H1 (cell line): ENCODE measurements at regions not wholly inside any gene's neighbourhood (a gene's known extent, or its start where the extent isn't known, plus 50 kb on each side); places are given as distances from the start of the nearest gene placed in this dataset.

ENCODE experiments used
- CTCF ChIA-PET: fragments of 300-600 bp; sonication (Branson Sonifier 250); formaldehyde crosslinking; loops from one replicate; lab custom pipeline; 2021; ENCODE audit not compliant: partially characterized antibody; lab: Charles Lee
- POLR2A ChIA-PET: fragments of 300-600 bp; sonication (Branson Sonifier 250); formaldehyde crosslinking; loops from one replicate; lab custom pipeline; 2021; ENCODE audit warnings: inconsistent platforms; ENCODE audit not compliant: partially characterized antibody; lab: Charles Lee
- DNase-seq, 2 experiments: peaks; one replicate each; pipeline versions ENCODE4 v3.0.0 to v3.0.0-alpha.2; 2010 to 2022; ENCODE audit warnings: low spot score in 2 of 2, low read depth in 1 of 2, mixed read lengths in 1 of 2
- FAIRE-seq: peaks from 2 replicates; lab custom pipeline; 2011; peaks lifted over from hg19 to GRCh38; lab: Jason Lieb, UNC
- H2AFZ ChIP-seq: 2 replicates; pipeline ENCODE4 v1.8.1; 2012; ENCODE audit warnings: low read length, inconsistent platforms
- H2AK5ac ChIP-seq: 2 replicates; pipeline ENCODE4 v1.6.1; 2013; ENCODE audit warnings: low read depth, low read length
- H2BK120ac ChIP-seq: replicated peaks from 2 replicates; pipeline ENCODE3; 2013; ENCODE audit warnings: low read depth, low read length, inconsistent platforms
- H2BK12ac ChIP-seq: 2 replicates; pipeline ENCODE4 v1.6.1; 2013; ENCODE audit warnings: low read depth, low read length
- H2BK15ac ChIP-seq: 2 replicates; pipeline ENCODE4 v1.6.1; 2013; ENCODE audit warnings: low read length
- H2BK20ac ChIP-seq: 2 replicates; pipeline ENCODE4 v1.6.1; 2013; ENCODE audit warnings: low read length
- H2BK5ac ChIP-seq: 2 replicates; pipeline ENCODE4 v1.6.1; 2013; ENCODE audit warnings: low read depth, low read length
- H3K14ac ChIP-seq: 2 replicates; pipeline ENCODE4 v1.6.1; 2013; ENCODE audit warnings: inconsistent platforms; ENCODE audit not compliant: insufficient read length
- H3K18ac ChIP-seq: 2 replicates; pipeline ENCODE4 v1.6.1; 2013; ENCODE audit warnings: low read length; ENCODE audit errors: extremely low read depth
- H3K23ac ChIP-seq: 2 replicates; pipeline ENCODE4 v1.6.1; 2013; ENCODE audit warnings: inconsistent platforms; ENCODE audit not compliant: insufficient read length
- H3K23me2 ChIP-seq: 2 replicates; pipeline ENCODE4 v1.6.1; 2013; ENCODE audit warnings: low read depth, low read length
- H3K27ac ChIP-seq: 2 replicates; pipeline ENCODE4 v1.6.1; 2011; ENCODE audit warnings: low read depth, low read length, inconsistent platforms
- H3K27me3 ChIP-seq, 4 experiments: replicated peaks in 1 of 4; 1 replicate in 1 of 4; 2 replicates in 3 of 4; pipeline versions ENCODE4 v1.6.1 to v1.8.1; 2011 to 2013; ENCODE audit warnings: low read length in 3 of 4, mild to moderate bottlenecking in 3 of 4, inconsistent platforms in 2 of 4, mixed read lengths in 2 of 4, moderate library complexity in 1 of 4; ENCODE audit not compliant: control insufficient read depth in 3 of 4, insufficient read depth in 3 of 4; ENCODE audit errors: extremely low read depth in 1 of 4
- H3K36me3 ChIP-seq, 4 experiments: 2 replicates each; pipeline versions ENCODE4 v1.6.1 to v1.8.1; 2011 to 2013; ENCODE audit warnings: mild to moderate bottlenecking in 4 of 4, low read length in 3 of 4, moderate library complexity in 2 of 4, control low read depth in 1 of 4, inconsistent platforms in 1 of 4; ENCODE audit not compliant: insufficient read depth in 4 of 4, control insufficient read depth in 2 of 4
- H3K4ac ChIP-seq: replicated peaks from 2 replicates; pipeline ENCODE3; 2013; ENCODE audit warnings: low read length, low read depth, mixed read lengths, inconsistent platforms; ENCODE audit not compliant: insufficient read length
- H3K4me1 ChIP-seq, 4 experiments: replicated peaks in 1 of 4; 1 replicate in 1 of 4; 2 replicates in 3 of 4; pipeline versions ENCODE4 v1.6.1 to v1.8.1; 2011 to 2013; ENCODE audit warnings: low read length in 3 of 4, inconsistent platforms in 2 of 4, mixed read lengths in 1 of 4; ENCODE audit not compliant: insufficient read depth in 4 of 4, control insufficient read depth in 3 of 4
- H3K4me2 ChIP-seq, 2 experiments: 2 replicates each; pipeline versions ENCODE4 v1.6.1 to v1.8.1; 2011 to 2013; ENCODE audit warnings: low read depth in 2 of 2, low read length in 2 of 2, control low read depth in 1 of 2, inconsistent platforms in 1 of 2, mild to moderate bottlenecking in 1 of 2; ENCODE audit not compliant: insufficient read depth in 1 of 2
- H3K4me3 ChIP-seq, 4 experiments: fragments of 200-600, 300-600 bp in 1 of 4; sonication (generic), shearing (Covaris generic), sonication (Bioruptor Twin) in 1 of 4; 2 replicates each; pipeline versions ENCODE4 v1.5.1 to v1.8.1; 2011 to 2016; ENCODE audit warnings: low read length in 4 of 4, low read depth in 3 of 4, control low read depth in 2 of 4, inconsistent platforms in 2 of 4, mild to moderate bottlenecking in 2 of 4, mixed read lengths in 1 of 4, moderate library complexity in 1 of 4; ENCODE audit not compliant: insufficient read depth in 2 of 4; ENCODE audit errors: extremely low read depth in 1 of 4
- H3K56ac ChIP-seq: replicated peaks from 2 replicates; pipeline ENCODE3; 2013; ENCODE audit warnings: low read depth, mild to moderate bottlenecking, mixed read lengths, low read length, inconsistent platforms; ENCODE audit not compliant: insufficient read length
- H3K79me1 ChIP-seq: 2 replicates; pipeline ENCODE4 v1.6.1; 2013; ENCODE audit warnings: low read depth, low read length, control low read depth
- H3K79me2 ChIP-seq, 2 experiments: 2 replicates each; pipeline versions ENCODE4 v1.6.1 to v1.8.1; 2012 to 2013; ENCODE audit warnings: low read length in 2 of 2, mild to moderate bottlenecking in 2 of 2, inconsistent platforms in 1 of 2; ENCODE audit not compliant: insufficient read depth in 2 of 2, control insufficient read depth in 1 of 2
- H3K9ac ChIP-seq, 4 experiments: replicated peaks in 1 of 4; 1 replicate in 1 of 4; 2 replicates in 3 of 4; pipeline versions ENCODE4 v1.6.1 to v1.8.1; 2011 to 2013; ENCODE audit warnings: low read depth in 3 of 4, low read length in 3 of 4, control low read depth in 2 of 4, mild to moderate bottlenecking in 2 of 4, moderate library complexity in 2 of 4, inconsistent platforms in 1 of 4; ENCODE audit errors: extremely low read depth in 1 of 4
- H3K9me3 ChIP-seq, 2 experiments: 2 replicates each; pipeline versions ENCODE4 v1.6.1 to v1.8.1; 2012 to 2013; ENCODE audit warnings: mild to moderate bottlenecking in 2 of 2, moderate library complexity in 2 of 2, control low read depth in 1 of 2, inconsistent platforms in 1 of 2, low read depth in 1 of 2, low read length in 1 of 2, mixed read lengths in 1 of 2; ENCODE audit not compliant: insufficient read depth in 2 of 2
- H4K20me1 ChIP-seq, 2 experiments: replicated peaks in 1 of 2; 2 replicates each; pipeline versions ENCODE3 to v1.8.1; 2011 to 2013; ENCODE audit warnings: inconsistent platforms in 2 of 2, low read length in 2 of 2, mild to moderate bottlenecking in 1 of 2; ENCODE audit not compliant: insufficient read depth in 2 of 2, control insufficient read depth in 1 of 2
- H4K5ac ChIP-seq: 2 replicates; pipeline ENCODE4 v1.6.1; 2013; ENCODE audit warnings: low read length, low read depth, mixed read lengths, inconsistent platforms; ENCODE audit not compliant: insufficient read length
- H4K8ac ChIP-seq: 2 replicates; pipeline ENCODE4 v1.8.0; 2013; ENCODE audit warnings: mild to moderate bottlenecking, moderate library complexity, low read length, inconsistent platforms; ENCODE audit not compliant: insufficient read depth; ENCODE audit errors: extremely low read depth
- H4K91ac ChIP-seq: replicated peaks from 2 replicates; pipeline ENCODE3; 2013; ENCODE audit warnings: low read length, mixed read lengths, inconsistent platforms; ENCODE audit not compliant: insufficient read length
- WGBS, 2 experiments: shearing (Covaris generic) in 1 of 2; methylation state at CpG; one replicate each; pipeline versions ENCODE4 v1.1.6 to v1.1.7; 2013 to 2015; ENCODE audit warnings: low lambda C conversion rate in 2 of 2, mixed read lengths in 2 of 2, inconsistent platforms in 1 of 2, low coverage in 1 of 2, missing lambda C conversion rate in 1 of 2; ENCODE audit not compliant: insufficient replicate concordance in 2 of 2, insufficient coverage in 1 of 2, insufficient read length in 1 of 2; ENCODE audit errors: extremely low coverage in 1 of 2, missing lambda C conversion rate in 1 of 2; 5-methylcytosine and 5-hydroxymethylcytosine counted together

- Histone ChIP-seq H3K4me3 (no peak overlapping the region), H3K27ac (no peak overlapping the region), H3K9ac (no peak overlapping the region)
These were observed 325.4 kb upstream of the LINC00305 start for GRCh38 chr18:64474255-64474654.

More at GRCh38 chr18:64474255-64474654, 325.4 kb upstream of the LINC00305 start:
- no peaks in the 10 kb centered on the region for H3K79me2 ChIP-seq
- no peaks in the 10 kb centered on the region for H3K36me3 ChIP-seq
- H3K23ac ChIP-seq = no peak overlapping the region
- FAIRE-seq = no peak
- no peak overlapping the region for H2BK5ac ChIP-seq
- no peak overlapping the region for H3K14ac ChIP-seq
- 93% methylated on average over 2 of the region's 2 CpGs; no CpG with 5 or more reads in 1 of the 2 experiments for WGBS, 2 experiments
- H4K8ac ChIP-seq = no peak overlapping the region
- H2BK15ac ChIP-seq = no peak overlapping the region
- no peak for DNase-seq
- no peaks in the 10 kb centered on the region for H3K4me1 ChIP-seq
- H3K23me2 ChIP-seq = no peaks in the 10 kb centered on the region
- CTCF ChIA-PET = interaction anchor here (0.7 to 1.1 kb wide), 2 partner anchors 40 to 60 kb away, joined by 3 read pairs; no protein-coding TSS in a partner anchor
- H2AK5ac ChIP-seq = no peak overlapping the region
- no peak overlapping the region for H3K4ac ChIP-seq
- H4K20me1 ChIP-seq = no peaks in the 10 kb centered on the region
- no peak overlapping the region for H3K4me2 ChIP-seq
- no peak overlapping the region for H2AFZ ChIP-seq
- no peak overlapping the region for H3K18ac ChIP-seq
- H4K5ac ChIP-seq = no peak overlapping the region
- no peak overlapping the region for H4K91ac ChIP-seq
- POLR2A ChIA-PET = interaction anchor here (1.3 kb wide), 1 partner anchor 12 kb away, joined by 3 read pairs; no protein-coding TSS in a partner anchor
- H2BK20ac ChIP-seq = no peak overlapping the region
- H3K9me3 ChIP-seq = no peaks in the 10 kb centered on the region
- no peak overlapping the region for H2BK120ac ChIP-seq
- H3K79me1 ChIP-seq = no peaks in the 10 kb centered on the region; the same call in 1 of the 2 replicates
- H2BK12ac ChIP-seq = no peak overlapping the region
- H3K27me3 ChIP-seq = peaks cover 0 to under 1% (median 0%) of the 10 kb centered on the region in 4 experiments; a peak in 1 of 7 replicates
- no peak overlapping the region for H3K56ac ChIP-seq
